Lower leg skin (tissue), 4 donors: ENCODE measurements at regions not wholly inside any gene's neighbourhood (a gene's known extent, or its start where the extent isn't known, plus 50 kb on each side); places are given as distances from the start of the nearest gene placed in this dataset.
A peak's percentile ranks its signal among the peaks of the same experiment; 100 is the strongest.

ENCODE experiments used
- DNase-seq, 2 donors: peaks; one replicate each; pipeline ENCODE4 v3.0.0-alpha.2; 2019; ENCODE audit warnings: low spot score in 2 of 2
- H3K4me3 ChIP-seq: fragments of 200-600 bp; sonication (generic); 2 replicates; pipeline ENCODE4 v1.5.1; 2017; ENCODE audit warnings: mild to moderate bottlenecking, low read depth; ENCODE audit not compliant: poor library complexity, severe bottlenecking
- CTCF ChIP-seq, 3 donors: fragments of 450-650 bp; IDR thresholded peaks; one replicate each; pipeline ENCODE4 v1.5.1; 2016; ENCODE audit warnings: antibody characterized with exemption in 3 of 3, mild to moderate bottlenecking in 3 of 3, moderate library complexity in 2 of 3
- POLR2A ChIP-seq, 2 donors: fragments of 450-650 bp; IDR thresholded peaks; one replicate each; pipeline ENCODE4 v1.6.1; 2016 to 2017; ENCODE audit warnings: antibody characterized with exemption in 2 of 2, mild to moderate bottlenecking in 1 of 2, moderate library complexity in 1 of 2
- WGBS, 2 donors: methylation state at CpG; one replicate each; pipeline ENCODE4 v1.1.5; 2018; 5-methylcytosine and 5-hydroxymethylcytosine counted together
- intact Hi-C: fragments of 100-400 bp; cut with DNase I; formaldehyde crosslinking; loops from one replicate; pipeline ENCODE4 v1.15.0; 2023; ENCODE audit warnings: low total_unique reads

- intact Hi-C loops, result no loop called here
- 73 to 80% methylated on average over 7 of the region's 7 CpGs for WGBS, 2 donors
- H3K4me3 ChIP-seq, result no peak overlapping the region
- no peak for TF ChIP-seq POLR2A (IDR thresholded peaks at IDR 0.05)
- TF ChIP-seq CTCF (IDR thresholded peaks at IDR 0.05), result no peak
- DNase-seq, result no peak
Observed at GRCh38 chr18:25516747-25517498, 165.0 kb upstream of the ZNF521 start.

GRCh38 chr18:25516121-25516520, 164.2 kb upstream of the ZNF521 start:
- intact Hi-C loops, result no loop called here
- no peak overlapping the region for H3K4me3 ChIP-seq
- TF ChIP-seq CTCF (IDR thresholded peaks at IDR 0.05) (no peak), POLR2A (IDR thresholded peaks at IDR 0.05) (no peak)
- WGBS, 2 donors, result 70% methylated on average over 5 of the region's 5 CpGs
- DNase-seq, result no peak

- intact Hi-C loops, result no loop called here
- no peak for DNase-seq
- TF ChIP-seq POLR2A (IDR thresholded peaks at IDR 0.05), result no peak
- no peak for TF ChIP-seq CTCF (IDR thresholded peaks at IDR 0.05)
- 56 to 61% methylated on average over 2 of the region's 2 CpGs for WGBS, 2 donors
- no peak overlapping the region for H3K4me3 ChIP-seq
Observed at GRCh38 chr18:25510096-25510495, 158.1 kb upstream of the ZNF521 start.

GRCh38 chr18:25503567-25504081, 151.7 kb upstream of the ZNF521 start:
- 6 to 9% methylated on average over 11 of the region's 11 CpGs for WGBS, 2 donors
- peak in 1 of 2 donors; percentile 55 for DNase-seq
- TF ChIP-seq POLR2A (IDR thresholded peaks at IDR 0.05) (no peak), CTCF (IDR thresholded peaks at IDR 0.05) (no peak)
- H3K4me3 ChIP-seq, result no peak overlapping the region
- intact Hi-C loops, result no loop called here

- TF ChIP-seq POLR2A (IDR thresholded peaks at IDR 0.05) (no peak), CTCF (IDR thresholded peaks at IDR 0.05) (no peak)
- no peak overlapping the region for H3K4me3 ChIP-seq
- DNase-seq, result no peak
- 80 to 86% methylated on average over 2 of the region's 2 CpGs for WGBS, 2 donors
- intact Hi-C loops, result no loop called here
Observed at GRCh38 chr18:25497151-25497794, 145.3 kb upstream of the ZNF521 start.
